Mucosa of rectum (tissue), 2 donors: ENCODE measurements at regions not wholly inside any gene's neighbourhood (a gene's known extent, or its start where the extent isn't known, plus 50 kb on each side); places are given as distances from the start of the nearest gene placed in this dataset.

Experiments used
- H3K27ac ChIP-seq, 2 donors: one replicate each; pipeline ENCODE4 v1.7.0; 2013; ENCODE audit warnings: inconsistent platforms in 2 of 2, low read depth in 2 of 2, low read length in 2 of 2
- H3K27me3 ChIP-seq, 2 donors: one replicate each; pipeline ENCODE4 v1.7.0; 2013; ENCODE audit warnings: low read length in 2 of 2; ENCODE audit not compliant: control insufficient read depth in 2 of 2, insufficient read depth in 2 of 2
- H3K36me3 ChIP-seq, 2 donors: one replicate each; pipeline ENCODE4 v1.7.0; 2013; ENCODE audit warnings: low read length in 2 of 2; ENCODE audit not compliant: control insufficient read depth in 2 of 2, insufficient read depth in 2 of 2
- H3K4me1 ChIP-seq, 2 donors: one replicate each; pipeline ENCODE4 v1.7.0; 2013; ENCODE audit warnings: low read length in 2 of 2, mild to moderate bottlenecking in 1 of 2; ENCODE audit not compliant: control insufficient read depth in 2 of 2, insufficient read depth in 2 of 2
- H3K4me3 ChIP-seq, 2 donors: one replicate each; pipeline ENCODE4 v1.7.0; 2013; ENCODE audit warnings: low read length in 2 of 2
- H3K9ac ChIP-seq, 2 donors: one replicate each; pipeline ENCODE4 v1.7.0; 2013; ENCODE audit warnings: low read length in 2 of 2, low read depth in 1 of 2, mild to moderate bottlenecking in 1 of 2
- H3K9me3 ChIP-seq, 2 donors: one replicate each; pipeline ENCODE4 v1.7.0; 2013; ENCODE audit warnings: low read length in 2 of 2; ENCODE audit not compliant: control insufficient read depth in 2 of 2
- donor health status: healthy.
- donor health status: Normal muscosa, but diverticular disease.

DNA sequence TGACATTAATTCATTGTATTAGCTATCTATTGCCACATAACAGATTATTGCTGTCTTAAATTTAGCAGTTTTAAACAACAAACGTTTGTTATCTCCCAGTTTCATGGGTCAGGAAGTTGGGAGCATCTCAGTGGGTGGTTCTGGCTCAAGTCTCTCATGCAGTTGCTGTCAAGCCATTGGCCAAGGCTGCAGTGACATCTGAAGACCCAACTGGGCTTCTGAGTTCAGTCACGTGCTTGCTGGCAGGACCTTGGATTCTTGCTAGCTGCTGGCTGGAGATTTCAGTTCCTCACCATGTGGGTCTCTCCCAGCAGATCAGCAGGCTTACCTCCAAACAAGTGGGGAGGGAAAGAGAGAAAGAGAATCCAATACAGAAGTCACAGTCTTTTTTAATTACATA is 152.6 kb upstream of the EXOC2 start:
- H3K27me3 ChIP-seq, result peaks cover 0 to 3% of the 10 kb centered on the region in 2 donors
- no peak overlapping the region for H3K27ac ChIP-seq
- H3K36me3 ChIP-seq, result no peaks in the 10 kb centered on the region
- H3K4me3 ChIP-seq, result no peak overlapping the region
- no peaks in the 10 kb centered on the region for H3K4me1 ChIP-seq
- H3K9ac ChIP-seq, result no peak overlapping the region
- H3K9me3 ChIP-seq, result no peaks in the 10 kb centered on the region

DNA sequence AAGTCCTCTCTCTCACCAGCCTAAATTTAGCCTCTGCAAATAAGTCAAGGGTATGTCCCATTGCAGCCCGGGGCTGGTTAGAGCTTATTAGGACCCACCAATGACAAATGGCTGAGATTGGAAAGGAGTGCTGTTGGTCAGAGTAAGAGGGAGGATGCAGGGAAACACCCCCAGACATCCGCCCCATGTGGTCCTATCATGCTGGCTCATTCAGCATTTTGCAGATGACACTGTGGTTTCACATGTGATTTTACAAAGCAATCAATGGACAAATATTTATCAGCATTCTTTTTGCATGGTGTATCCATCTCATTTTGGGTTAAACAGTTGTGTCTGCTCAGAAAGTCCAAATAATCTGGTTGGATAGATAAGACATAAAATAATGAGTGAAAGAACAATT is 152.2 kb upstream of the EXOC2 start:
- H3K9ac ChIP-seq, result no peak overlapping the region
- H3K4me1 ChIP-seq, result no peaks in the 10 kb centered on the region
- no peak overlapping the region for H3K27ac ChIP-seq
- peaks cover 0 to under 1% of the 10 kb centered on the region in 2 donors for H3K9me3 ChIP-seq
- H3K36me3 ChIP-seq, result no peaks in the 10 kb centered on the region
- H3K27me3 ChIP-seq, result peaks cover 0 to 3% of the 10 kb centered on the region in 2 donors
- H3K4me3 ChIP-seq, result no peak overlapping the region

DNA sequence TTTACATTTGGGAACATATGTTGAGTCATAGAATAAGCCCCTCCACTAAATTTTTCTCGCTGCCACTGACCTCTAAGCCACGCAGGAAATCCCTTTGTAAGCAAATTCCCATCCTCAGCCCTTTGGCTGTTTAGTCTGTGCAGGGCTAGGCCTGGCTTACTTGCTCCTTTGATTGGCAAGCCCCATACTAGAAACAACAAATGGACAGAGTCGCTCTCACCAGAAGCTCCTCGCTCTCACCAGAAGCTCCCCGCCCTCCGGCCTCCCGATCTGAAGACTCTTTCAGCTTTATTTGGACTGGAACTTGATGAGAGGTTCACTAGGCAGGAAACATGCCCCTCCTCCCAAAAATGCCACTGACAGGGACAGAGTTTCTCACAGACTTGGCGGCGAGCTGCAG is 149.2 kb upstream of the EXOC2 start:
- H3K27ac ChIP-seq, result peak overlapping the region in 1 of 2 donors; percentile 13
- H3K27me3 ChIP-seq, result peaks cover 0 to 3% of the 10 kb centered on the region in 2 donors
- no peak overlapping the region for H3K4me3 ChIP-seq
- no peaks in the 10 kb centered on the region for H3K36me3 ChIP-seq
- H3K9me3 ChIP-seq, result peaks cover 0 to 2% of the 10 kb centered on the region in 2 donors
- H3K4me1 ChIP-seq, result no peaks in the 10 kb centered on the region
- H3K9ac ChIP-seq, result no peak overlapping the region

DNA sequence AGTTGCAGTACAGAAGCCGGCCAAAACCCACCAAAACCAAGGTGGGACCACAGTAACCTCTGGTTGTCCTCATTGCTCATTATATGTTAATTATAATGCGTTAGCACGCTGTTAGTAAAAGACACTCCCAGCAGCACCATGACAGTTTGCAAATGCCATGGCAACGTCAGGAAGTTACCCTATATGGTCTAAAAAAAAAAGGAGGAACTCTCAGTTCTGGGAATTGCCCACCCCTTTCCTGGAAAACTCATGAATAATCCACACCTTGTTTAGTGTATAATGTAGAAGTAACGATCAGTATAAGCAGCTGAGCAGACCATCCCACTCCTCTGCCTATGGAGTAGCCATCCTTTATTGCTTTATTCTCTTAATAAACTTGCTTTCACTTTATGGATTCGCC is 148.6 kb upstream of the EXOC2 start:
- no peak overlapping the region for H3K4me3 ChIP-seq
- peaks cover 0 to 2% of the 10 kb centered on the region in 2 donors for H3K9me3 ChIP-seq

DNA sequence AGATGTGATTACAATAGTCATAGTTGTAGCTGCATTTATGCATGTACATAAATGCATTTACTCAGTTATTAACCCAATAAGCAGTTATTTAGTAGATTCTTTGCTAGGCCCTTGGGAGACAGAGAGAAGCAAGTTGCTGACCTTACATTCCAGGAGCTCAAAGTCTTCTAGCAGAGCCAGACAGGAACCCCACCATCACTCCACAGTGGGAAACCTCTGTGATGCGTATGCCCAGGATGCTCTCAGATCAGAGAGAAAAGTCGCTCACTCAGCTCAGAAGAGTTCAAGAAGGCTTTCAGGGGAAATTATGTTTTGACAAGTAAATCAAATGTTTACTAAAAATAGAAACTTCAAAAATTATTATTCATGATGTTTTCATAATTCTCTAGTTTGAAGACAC is 146.3 kb upstream of the EXOC2 start:
- H3K36me3 ChIP-seq, result no peaks in the 10 kb centered on the region
- peaks cover 0 to 5% of the 10 kb centered on the region in 2 donors for H3K4me1 ChIP-seq
- no peak overlapping the region for H3K4me3 ChIP-seq
- H3K9me3 ChIP-seq, result peaks cover 0 to 2% of the 10 kb centered on the region in 2 donors
- H3K27me3 ChIP-seq, result no peaks in the 10 kb centered on the region
- H3K27ac ChIP-seq, result no peak overlapping the region
- H3K9ac ChIP-seq, result no peak overlapping the region

More for the DNA sequence above, 148.6 kb upstream of the EXOC2 start:
- Histone ChIP-seq H3K27ac (no peak overlapping the region), H3K4me1 (no peaks in the 10 kb centered on the region), H3K27me3 (peaks cover 0 to 3% of the 10 kb centered on the region in 2 donors), H3K9ac (no peak overlapping the region), H3K36me3 (no peaks in the 10 kb centered on the region)

DNA sequence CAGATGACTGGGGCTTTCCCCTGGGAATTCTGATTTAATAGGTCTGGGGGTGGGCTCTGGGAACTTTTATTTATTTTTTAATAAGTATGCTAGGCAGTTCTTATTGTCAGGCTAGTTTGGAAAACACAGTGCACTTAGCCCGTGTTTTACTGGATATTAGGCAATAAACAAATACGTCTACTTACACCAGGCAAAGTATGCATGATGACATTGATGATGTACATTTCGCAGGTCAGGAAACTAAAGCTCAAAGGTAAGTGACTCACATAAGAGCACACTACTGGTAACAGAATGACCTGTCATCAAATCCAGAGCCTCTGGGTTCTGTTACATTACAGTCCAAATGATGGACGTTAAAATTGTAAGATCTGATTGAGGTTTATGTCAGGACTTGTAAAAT is 144.4 kb upstream of the EXOC2 start:
- no peak overlapping the region for H3K4me3 ChIP-seq
- H3K27ac ChIP-seq, result no peak overlapping the region
- H3K9me3 ChIP-seq, result peaks cover 0 to 2% of the 10 kb centered on the region in 2 donors
- H3K4me1 ChIP-seq, result peaks cover 0 to 5% of the 10 kb centered on the region in 2 donors
- no peaks in the 10 kb centered on the region for H3K36me3 ChIP-seq
- H3K27me3 ChIP-seq, result no peaks in the 10 kb centered on the region
- no peak overlapping the region for H3K9ac ChIP-seq

DNA sequence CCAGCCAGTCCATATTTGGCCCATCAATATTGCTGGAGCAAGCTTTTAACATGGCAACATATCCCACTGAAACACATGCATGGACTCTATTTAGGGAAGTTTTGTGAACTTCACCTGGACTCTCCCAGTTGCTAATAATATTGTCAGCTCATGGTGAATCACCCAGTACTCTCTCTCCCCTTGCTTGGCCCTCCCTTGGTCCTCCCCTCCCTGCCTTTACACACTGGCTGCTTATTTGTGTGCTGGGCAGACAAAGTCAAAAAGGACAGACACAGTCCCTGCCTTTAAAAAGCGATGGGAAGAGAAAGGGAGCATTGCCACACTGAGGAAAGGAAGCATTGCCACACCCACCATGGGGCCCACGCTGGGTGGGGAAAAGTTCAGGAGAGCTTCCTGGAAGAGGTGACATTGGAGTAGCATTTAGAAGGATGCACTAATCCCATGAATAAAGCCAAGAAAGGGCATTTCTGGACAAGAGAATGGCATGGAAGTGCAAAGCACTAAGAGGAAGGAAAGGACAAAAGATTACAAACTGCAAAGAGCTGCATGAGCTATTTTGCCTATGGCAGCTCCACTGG is 143.4 kb upstream of the EXOC2 start:
- H3K36me3 ChIP-seq, result no peaks in the 10 kb centered on the region
- no peak overlapping the region for H3K9ac ChIP-seq
- peaks cover 0 to 2% of the 10 kb centered on the region in 2 donors for H3K9me3 ChIP-seq
- peaks cover 0 to 5% of the 10 kb centered on the region in 2 donors for H3K4me1 ChIP-seq
- H3K27me3 ChIP-seq, result no peaks in the 10 kb centered on the region
- no peak overlapping the region for H3K4me3 ChIP-seq
- no peak overlapping the region for H3K27ac ChIP-seq

DNA sequence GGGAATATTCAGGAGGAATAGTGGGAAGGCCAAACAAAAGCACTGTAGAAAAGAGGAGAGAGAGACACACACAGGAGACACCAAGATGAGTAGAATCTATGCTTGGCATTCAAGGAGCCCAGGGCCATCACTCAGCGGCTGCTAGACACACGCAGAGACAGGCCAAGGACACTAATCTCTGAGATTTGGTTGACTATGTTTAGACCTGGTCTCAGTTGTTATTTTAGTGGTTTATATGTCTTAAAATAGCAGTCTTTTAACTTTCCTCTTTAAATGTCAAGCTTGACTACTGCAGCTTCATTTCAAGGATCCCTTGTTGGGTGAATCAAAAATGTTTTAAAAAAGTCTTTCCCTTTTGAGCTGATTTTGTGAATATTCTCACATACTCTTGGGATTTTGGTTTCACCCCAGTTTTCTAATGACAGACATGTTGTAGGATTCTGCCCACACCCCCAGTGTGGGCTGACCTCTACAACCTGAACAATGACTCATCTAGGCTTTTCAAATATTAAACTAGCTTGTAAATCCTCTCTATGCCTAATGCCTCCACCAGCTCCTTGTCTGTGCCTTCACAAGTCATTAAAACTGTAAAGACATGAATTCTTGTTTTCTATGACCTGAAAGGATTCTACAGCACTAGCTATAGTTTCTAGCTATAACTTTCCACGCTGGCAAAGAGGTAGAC is 142.7 kb upstream of the EXOC2 start:
- no peaks in the 10 kb centered on the region for H3K27me3 ChIP-seq
- no peaks in the 10 kb centered on the region for H3K36me3 ChIP-seq
- H3K9ac ChIP-seq, result no peak overlapping the region
- peaks cover 0 to 5% of the 10 kb centered on the region in 2 donors for H3K4me1 ChIP-seq
- H3K4me3 ChIP-seq, result no peak overlapping the region
- H3K9me3 ChIP-seq, result peaks cover 0 to 2% of the 10 kb centered on the region in 2 donors
- no peak overlapping the region for H3K27ac ChIP-seq

DNA sequence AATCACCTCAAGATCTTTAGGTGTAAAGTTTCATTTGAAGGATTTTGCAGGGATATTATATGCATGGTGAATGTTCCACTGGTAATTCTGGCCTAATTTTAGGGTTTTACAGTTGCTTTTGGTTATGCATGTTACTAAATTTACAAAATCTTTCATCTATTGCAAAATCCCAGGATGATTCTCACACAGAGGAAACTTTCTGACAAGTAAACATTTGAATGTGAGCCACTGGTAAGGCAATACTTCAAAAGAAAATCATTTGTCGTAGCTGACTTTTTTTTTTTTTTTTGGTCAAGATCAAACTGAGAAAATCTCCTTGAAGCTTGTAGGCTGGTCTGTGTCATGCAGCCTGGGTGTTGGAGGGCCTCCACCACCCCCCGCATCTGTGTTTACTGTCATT is 141.9 kb upstream of the EXOC2 start:
- no peaks in the 10 kb centered on the region for H3K27me3 ChIP-seq

DNA sequence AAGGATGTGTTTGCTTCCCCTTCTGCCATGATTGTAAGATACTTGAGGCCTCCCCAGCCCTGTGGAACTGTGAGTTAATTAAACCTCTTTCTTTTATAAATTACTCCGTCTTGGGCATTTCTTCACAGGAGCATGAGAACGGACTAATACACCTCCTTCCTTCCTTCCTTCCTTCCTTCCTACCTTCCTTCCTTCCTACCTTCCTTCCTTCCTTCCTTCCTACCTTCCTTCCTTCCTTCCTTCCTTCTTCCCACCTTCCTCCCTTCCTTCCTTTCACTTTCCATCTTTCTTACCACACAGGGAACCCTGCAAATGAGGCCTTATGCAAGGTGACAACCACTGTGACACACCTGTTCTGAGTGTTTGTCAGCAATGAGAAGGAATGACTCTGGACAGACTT is 141.3 kb upstream of the EXOC2 start:
- H3K9me3 ChIP-seq, result no peaks in the 10 kb centered on the region
- H3K4me1 ChIP-seq, result peaks cover 0 to 5% of the 10 kb centered on the region in 2 donors
- H3K27me3 ChIP-seq, result no peaks in the 10 kb centered on the region
- no peak overlapping the region for H3K4me3 ChIP-seq
- no peaks in the 10 kb centered on the region for H3K36me3 ChIP-seq
- H3K9ac ChIP-seq, result no peak overlapping the region
- no peak overlapping the region for H3K27ac ChIP-seq

More for the DNA sequence above, 141.9 kb upstream of the EXOC2 start:
- H3K27ac ChIP-seq, result no peak overlapping the region
- no peaks in the 10 kb centered on the region for H3K36me3 ChIP-seq
- peaks cover 0 to 5% of the 10 kb centered on the region in 2 donors for H3K4me1 ChIP-seq
- no peak overlapping the region for H3K4me3 ChIP-seq
- H3K9ac ChIP-seq, result no peak overlapping the region
- no peaks in the 10 kb centered on the region for H3K9me3 ChIP-seq
